ENCODE measurements at regions not wholly inside any gene's neighbourhood (a gene's known extent, or its start where the extent isn't known, plus 50 kb on each side); places are given as distances from the start of the nearest gene placed in this dataset.

DNA sequence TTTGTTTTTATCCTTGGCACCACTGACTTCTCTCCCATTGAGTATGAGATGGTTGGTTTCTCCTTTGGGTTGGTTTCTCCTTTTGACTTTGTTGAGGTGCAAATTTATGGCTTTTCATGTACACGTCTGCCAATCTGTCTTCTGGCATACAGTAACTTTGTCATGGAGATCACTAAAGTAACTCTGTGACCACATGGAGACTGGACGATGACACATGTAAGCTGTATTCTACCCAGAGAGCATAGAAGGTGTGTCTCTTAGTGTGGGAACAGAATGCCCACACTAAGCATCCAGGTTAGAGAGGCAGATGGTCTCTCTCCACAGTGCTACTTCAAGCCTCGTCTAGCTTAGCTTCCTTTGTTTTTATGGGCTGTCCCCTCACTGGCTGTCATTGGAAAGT is 897.5 kb downstream of the SUCLG1 start:
- DNase-seq (ENCODE audit: low read depth): no peak

DNA sequence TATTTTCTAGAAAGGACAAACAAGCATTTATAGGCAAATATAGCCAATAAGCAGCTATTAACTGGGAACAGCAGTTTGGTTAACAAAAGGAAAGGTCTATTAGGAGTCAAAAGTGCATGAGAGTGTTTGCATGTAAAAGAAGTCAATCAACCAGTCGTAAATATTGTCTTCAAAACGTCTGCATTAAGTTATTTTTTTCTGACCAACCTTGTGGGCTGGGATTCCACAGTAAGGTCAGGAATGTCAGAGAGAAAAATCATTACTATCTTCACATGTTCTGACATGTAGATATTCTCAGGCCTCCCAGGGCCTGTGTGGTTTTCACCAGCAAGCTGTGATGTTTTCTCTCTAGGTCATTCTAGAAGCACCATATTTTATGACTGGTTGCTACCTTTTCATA is 922.5 kb downstream of the SUCLG1 start:
- DNase-seq (ENCODE audit: low read depth): no peak

DNA sequence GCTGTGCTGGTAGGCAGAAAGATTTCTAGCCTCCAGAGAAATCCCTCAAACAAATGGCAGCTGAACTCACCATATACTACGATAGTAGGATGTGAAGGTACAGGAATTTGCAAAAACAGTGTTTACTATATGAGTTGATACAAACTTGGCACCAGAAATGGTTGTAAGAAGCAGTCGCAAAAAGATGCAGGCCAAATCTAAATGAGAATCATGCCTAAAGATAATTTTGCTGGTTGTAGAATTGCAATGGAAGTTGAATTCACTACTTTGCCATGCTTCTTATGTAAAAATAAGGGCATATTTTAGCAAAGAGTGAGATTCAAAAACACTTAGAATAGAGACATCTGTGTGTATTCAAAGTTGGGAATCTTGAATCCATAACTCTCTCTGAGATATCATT is 924.7 kb downstream of the SUCLG1 start:
- no peak for DNase-seq (ENCODE audit: low read depth)

DNA sequence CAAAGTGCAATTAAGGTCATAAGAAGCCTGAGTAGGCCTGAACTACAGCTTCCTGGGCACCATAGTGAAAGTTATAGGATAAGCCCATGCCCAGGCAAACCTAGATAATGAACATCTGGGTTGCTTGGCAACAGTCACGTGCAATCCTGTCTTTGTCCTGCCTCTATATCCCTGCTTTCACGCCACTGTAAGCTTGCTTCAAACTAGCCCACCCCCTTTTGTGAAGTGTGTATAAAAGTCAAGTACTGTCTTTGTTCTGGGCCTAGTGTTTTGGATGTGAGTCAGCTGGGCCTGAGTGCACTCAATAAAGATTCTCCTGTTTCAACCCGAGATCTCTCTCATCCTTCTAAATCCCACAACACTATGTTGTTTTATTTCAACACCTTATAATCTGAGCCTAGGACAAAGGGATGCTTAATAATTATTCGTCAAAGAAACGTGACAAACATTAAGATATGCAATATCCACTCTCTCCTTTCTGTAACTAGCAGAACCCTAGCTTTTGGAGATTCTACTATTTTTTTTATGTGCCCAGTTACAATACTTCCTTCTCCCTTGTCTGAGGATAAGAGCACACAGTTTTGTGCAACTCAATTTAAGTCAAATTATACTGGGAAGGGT is 927.8 kb downstream of the SUCLG1 start:
- DNase-seq (ENCODE audit: low read depth): no peak

DNA sequence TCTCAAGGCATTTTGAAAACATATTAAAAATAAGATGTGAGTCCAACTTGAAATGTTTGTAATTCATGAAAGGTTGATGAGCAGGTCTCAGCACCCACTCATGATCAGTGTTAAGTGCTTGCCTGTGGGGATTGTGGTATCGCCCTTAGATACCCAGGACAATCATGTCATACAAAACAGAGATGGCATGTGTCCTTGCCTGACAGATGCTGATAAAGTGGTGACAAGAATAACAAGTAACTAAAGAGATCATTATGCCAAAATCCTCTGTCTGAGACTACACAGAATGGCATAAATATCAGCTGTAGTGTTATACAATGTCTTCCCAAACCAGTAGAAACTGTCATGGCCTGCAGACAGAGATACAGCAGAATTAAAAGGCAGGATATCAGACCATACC is 930.3 kb downstream of the SUCLG1 start:
- no peak for DNase-seq (ENCODE audit: low read depth)

DNA sequence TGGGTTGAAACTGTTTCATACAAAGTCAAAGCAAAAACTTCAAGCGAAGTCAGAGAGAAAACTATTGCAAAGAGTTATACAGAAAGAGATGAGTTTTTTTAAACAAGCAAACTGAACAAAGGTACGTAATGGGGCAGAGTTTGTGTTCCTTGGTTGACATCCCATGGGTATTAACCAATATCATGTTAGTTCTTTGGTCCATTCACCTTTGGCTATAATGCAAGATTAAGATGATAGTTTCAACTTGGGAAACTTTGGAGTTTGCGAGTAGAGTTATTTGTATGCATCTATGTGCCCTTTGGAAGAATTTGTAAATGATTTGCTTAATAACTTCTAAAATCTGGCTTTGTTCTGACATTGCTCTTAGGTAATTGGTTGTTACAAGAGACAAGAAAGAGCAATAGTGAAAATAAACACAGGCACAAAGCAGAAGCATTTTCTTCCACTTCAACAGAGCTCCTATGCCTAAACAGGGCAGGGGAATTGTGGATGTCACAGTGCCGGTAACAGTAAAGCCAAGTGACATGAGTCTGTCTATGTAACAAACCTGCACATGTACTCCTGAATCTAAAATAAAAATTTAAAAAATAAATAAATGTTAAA is 936.1 kb downstream of the SUCLG1 start:
- no peak for DNase-seq (ENCODE audit: low read depth)

DNA sequence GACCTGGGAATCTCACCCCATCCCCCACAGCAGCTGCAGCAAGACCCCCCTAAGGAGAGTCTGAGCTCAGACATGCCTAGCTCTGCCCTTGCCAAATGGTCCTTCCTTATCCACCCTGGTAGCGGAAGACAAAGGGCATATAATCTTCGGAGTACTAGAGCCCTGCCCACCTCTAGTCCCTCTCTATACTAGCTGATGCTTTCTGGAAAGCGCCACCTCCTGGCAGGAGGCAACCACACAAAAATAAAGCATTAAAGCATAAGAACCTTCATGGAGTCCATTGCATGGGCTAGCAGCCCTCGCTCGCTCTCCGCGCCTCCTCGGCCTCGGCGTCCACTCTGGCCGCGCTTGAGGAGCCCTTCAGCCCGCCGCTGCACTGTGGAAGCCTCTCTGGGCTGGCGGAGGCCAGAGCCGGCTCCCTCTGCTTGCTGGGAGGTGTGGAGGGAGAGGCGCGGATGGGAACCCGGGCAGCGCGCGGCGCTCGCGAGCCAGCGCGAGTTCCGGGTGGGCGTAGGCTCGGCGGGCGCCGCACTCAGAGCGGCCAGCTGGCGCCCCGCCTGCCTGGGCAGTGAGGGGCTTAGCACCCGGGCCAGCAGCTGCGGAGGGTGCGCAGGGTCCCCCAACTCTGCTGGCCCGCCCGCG is 941.2 kb downstream of the SUCLG1 start:
- DNase-seq (ENCODE audit: low read depth): no peak

DNA sequence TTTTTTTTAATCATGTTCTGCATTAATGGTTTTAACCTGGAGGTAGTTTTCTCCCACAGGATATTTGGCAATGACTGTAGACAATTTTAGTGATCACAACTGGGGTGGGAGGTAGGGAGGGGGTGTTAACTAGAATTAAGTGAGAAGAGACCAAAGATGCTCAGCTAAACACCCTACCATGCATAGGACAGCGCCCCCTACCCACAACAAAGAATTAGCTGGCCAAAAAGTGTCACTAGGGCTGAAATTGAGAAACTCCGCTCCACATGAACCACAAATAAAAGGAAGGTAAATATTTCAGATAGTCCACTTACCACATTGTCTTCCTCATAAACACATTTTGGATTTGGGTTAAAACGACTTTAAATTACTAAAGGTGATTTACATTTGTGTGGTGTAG is 942.6 kb downstream of the SUCLG1 start:
- no peak for DNase-seq (ENCODE audit: low read depth)

DNA sequence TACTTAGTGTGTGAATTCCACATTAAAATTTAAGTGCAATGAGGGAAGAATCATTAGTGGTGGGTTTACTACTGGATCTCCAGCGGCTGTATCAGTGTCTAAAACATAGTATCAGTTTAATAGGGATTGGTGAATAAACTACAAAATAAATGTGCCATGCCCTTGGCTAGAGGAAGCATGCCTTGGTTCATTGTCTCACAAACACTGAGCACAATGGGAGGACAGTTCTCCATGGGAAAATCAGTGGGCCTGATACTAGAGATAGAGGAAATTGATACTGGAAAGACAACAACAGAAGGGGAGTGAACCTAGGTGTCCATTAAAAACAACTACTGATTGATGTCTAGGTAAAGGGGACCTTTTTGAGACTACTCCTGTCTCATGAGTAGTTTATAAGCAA is 971.6 kb downstream of the SUCLG1 start:
- DNase-seq (ENCODE audit: low read depth): no peak

DNA sequence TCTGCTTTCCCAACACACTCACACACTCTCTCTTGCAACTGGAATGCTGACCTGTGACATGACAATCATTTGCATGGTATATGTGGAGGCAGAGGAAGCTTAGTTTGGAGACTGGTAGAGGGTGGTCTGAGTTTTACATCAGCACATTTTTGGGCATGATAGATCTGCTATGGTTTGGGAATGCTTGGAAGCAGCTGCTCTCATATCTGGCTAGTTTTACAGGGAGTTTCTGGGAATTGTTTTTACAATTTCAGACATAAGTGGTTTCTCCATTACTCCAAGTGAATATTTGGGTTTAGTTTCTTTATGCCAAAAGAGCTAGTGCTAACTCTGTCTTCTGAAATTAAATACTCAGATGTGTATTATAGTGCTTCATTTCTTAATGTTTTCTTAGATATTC is 977.6 kb downstream of the SUCLG1 start:
- DNase-seq (ENCODE audit: low read depth): no peak

DNA sequence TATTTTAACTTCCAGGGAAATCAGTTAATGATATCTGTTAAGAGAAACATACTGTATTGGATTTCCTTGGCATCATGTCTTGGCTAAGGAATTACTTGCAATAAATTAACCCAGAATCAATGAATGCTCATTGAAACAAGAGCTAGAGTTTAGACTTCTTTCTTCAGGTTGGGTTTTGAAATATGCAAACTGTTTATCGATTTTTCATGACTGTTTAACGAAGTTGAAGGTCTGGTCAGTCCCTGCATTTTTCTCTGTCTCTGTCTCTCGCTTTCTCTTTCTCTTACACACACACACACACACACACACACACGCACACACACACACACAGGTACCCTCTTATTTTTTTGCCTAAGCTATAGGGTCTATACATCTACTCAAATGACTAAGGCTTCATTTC is 981.0 kb downstream of the SUCLG1 start:
- DNase-seq (ENCODE audit: low read depth): no peak

DNA sequence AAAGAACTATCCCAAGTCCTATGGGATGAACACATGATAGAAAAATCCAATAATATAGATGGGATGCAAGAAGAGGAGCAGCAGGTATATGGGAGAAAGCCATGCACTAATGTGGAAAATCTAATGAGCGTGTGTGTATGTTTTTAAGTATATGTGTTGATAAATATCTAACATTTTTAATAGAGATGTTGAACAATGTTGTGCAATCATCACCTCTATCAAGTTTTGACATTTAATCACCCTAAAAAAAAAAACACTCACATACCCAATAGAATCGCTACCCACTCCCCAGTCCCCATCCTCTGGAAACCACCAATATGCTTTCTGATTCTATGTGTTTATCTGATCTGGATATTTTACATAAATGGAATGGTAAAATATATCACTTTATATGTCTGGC is 983.7 kb downstream of the SUCLG1 start:
- no peak for DNase-seq (ENCODE audit: low read depth)

DNA sequence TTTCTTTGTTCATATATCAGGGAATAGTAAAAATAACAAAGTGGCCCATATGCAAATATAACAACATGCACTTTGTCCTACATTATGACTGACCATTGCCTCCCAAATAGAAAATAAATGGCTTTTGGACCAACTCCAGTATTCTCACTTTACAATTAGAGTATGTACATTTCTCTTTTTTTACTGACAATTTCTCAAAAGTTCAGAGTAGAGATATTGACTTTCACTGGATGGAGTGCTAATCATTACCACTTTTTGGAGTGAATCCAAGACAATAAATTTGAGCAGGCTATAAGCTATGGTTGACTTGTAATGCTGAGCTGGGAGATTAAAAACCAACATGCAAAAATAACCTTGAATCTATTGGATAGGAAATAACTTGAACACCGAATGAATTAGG is 987.4 kb downstream of the SUCLG1 start:
- no peak for DNase-seq (ENCODE audit: low read depth)

DNA sequence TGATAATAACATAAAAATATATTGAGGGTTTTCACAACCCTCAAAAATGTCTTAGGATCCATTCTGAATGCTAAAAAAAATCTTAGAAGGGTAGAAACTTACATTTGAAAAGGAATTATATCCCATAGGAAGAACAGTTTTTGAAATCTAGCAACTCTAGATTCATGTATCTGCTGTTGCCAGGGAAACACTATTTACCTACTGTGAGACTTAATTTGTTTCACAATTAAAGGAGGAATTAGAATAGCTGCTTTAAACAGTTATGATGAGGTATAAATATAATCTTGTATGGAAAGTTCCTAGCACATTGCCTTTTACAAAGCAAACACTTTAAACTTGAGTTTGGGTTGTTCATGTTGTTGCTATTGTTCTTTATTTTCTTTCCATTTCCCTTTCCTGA is 988.2 kb downstream of the SUCLG1 start:
- no peak for DNase-seq (ENCODE audit: low read depth)

DNA sequence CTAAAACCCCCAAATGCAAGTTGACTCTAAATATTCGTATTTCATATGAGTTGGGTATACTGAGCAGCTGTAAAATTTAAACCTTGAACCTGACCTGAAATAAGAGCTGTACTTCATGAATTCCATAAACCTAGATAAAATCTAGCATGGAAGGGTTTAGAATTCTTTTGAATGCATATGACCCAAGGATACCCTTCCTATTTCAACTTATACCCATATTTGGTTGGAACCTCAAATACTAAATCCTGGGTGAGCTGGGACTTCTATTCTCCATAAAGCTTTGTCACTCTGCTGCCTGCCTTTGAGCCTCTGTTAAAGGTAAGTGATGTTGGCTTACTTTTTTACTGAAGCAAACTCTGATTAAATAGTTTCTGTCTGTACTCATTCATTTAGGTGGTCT is 994.6 kb downstream of the SUCLG1 start:
- DNase-seq (ENCODE audit: low read depth): no peak

DNA sequence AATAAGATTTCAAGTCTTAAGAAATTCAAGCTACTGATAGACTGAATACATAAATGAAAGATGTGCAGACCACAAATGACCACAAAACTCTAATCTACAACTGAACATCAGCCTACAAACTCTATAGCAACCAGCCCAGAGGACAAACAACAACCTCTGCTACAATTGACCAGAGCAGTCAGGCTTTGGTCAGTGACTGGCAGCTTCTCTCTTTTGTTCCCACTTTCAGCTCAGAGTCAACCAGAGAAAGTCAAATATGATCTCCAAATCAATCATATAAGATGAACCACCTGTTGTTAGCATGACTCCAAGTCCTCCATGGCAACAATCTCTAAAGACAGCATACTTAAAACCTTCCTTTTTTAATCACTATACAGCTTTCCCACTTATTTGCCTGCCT is 996.2 kb downstream of the SUCLG1 start:
- DNase-seq (ENCODE audit: low read depth): no peak

DNA sequence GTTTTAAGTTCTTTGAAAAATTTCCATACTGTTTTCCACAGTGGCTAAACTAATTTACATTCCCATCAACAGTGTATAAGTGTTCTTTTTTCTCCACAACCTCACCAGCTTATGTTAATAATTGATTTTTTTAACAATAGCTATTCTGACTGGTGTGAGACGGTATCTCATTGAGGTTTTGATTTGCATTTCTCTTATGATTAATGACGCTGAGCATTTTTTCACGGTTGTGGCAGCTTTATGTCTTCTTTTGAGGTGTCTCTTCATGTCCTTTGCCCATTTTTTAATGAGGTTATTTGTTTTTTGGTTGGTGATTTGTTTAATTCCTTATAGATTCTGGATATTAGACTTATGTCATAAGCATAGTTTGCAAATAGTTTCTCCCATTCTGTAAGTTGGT is 997.9 kb downstream of the SUCLG1 start:
- DNase-seq (ENCODE audit: low read depth): no peak

DNA sequence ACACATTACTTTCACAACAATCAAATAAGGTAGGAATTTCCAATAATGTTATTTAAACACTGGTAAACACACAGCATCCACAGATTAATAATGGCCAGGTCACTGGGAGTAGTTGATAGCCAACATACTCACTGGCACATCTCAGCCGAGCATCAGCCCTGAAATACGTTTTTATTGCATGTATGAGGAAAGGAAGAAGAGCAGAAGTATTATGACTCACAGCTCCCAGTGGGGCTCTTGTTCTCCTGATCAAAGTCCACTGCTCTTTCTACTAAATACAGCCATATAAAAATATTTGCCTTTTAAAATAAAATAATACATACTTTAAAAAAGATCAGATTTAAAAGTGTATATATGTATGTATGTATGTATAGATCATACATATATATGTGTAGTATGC is 999.6 kb downstream of the SUCLG1 start:
- DNase-seq (ENCODE audit: low read depth): no peak

DNA sequence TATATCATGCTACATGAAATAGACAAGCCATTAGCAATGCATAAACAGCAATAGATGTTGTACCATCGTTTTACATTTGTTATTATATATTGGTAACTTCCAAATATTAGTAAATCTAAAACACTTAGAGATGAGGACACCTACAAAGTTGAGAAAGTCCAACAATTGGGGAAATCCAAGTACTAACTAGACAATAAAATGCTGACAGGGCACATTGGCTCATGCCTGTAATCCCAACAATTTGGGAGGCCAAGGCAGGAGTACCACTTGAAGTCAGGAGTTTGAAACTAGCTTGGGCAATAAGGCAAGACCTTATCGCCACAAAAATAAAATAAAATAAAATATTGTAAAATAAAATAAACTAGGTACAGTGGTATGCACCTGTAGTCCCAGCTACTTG is 1023.1 kb downstream of the SUCLG1 start:
- no peak for DNase-seq (ENCODE audit: low read depth)

DNA sequence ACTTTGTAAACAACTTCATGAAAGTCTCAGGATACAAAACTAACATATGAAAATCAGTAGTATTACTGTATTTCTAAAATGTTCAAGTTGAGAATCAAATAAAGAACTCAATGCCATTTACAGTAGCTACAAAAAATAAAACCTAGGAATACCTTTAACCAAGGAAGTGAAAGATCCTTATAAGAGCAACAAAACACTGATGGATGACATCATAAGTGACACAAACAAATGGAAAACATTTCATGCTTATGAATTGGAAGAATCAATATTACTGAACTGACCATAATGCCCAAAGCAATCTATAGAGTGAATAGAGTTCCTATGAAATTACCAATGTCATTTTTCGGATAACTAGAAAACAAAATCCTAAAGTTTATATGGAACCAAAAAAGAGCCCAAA is 1038.1 kb downstream of the SUCLG1 start:
- DNase-seq (ENCODE audit: low read depth): no peak

DNA sequence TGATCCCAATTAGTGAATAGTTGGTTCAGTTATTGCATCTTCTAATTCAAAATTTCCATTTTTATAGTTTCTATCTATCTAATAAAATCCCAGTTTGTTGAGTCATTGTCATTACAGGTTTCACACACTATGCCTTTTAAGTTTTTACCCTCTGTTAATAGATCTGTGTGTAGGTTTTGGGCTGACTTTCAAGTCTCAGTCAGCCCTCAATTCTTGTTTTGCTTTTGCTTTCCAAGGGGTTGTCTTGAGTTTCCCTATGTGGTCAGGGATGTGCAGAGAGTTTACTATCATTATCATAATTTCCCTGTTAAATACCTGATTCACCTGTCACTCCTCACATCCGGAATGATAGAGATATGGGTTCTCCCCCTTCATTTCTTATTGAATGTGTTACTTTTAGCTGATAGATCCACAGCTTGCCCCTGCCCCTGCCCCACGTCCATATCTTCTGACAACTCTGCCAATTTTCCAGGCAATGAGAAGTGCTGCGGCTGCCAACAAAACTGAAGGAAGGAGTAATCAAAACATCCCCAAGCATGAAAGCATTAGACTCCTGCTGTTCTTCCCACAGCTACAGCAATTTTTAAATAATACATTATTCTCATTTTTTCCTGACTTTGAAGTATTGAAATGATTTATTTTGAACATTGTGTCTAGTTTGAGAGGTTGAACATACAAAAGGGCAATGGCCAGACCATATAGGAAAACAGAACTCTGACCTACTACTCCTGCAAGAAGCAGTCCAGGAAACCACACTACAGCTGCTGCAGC is 1064.8 kb downstream of the SUCLG1 start:
- no peak for DNase-seq (ENCODE audit: low read depth)

DNA sequence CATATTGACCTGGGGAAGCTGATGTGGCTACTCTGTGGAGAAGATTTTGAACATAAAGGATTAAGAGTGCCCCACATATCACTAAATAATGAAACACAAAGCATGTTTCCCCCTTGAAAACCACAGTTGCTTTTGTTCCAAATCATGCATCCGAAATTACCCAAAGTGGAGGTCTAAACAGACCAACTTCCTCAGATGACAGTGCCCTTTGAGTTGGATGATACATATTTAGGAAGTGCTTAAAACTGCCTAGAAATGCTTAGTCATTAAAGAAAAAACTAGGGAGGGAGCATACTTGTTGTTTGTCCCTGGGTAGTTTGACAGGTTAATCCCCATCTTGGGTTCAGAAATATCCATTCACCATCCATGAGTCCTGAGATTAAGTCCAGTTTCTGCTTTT is 1070.3 kb downstream of the SUCLG1 start:
- no peak for DNase-seq (ENCODE audit: low read depth)

DNA sequence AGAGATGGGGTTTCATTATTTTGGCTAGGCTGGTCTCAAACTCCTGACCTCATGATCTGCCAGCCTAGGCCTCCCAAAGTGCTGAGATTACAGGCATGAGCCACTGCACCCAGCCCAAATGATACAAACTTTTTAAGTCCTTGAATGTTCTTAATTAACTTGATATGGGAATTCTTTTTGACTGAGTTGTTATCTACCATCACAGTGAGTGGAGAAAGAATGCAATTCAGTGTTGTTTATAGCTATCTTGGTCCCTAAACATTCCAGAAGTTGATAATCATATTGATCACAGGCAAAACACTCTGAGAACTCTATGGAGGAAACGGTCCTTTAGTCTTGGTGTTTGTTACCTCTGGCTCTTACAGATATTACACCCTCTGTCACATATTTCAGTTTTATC is 1072.5 kb downstream of the SUCLG1 start:
- DNase-seq (ENCODE audit: low read depth): no peak

Data from activated T-cell treated with anti-CD3 and anti-CD28 coated beads for 1 hour (primary cell).